Endometrium (tissue), 2 donors: ENCODE measurements at regions not wholly inside any gene's neighbourhood (a gene's known extent, or its start where the extent isn't known, plus 50 kb on each side); places are given as distances from the start of the nearest gene placed in this dataset.

Experiments used
- FAIRE-seq: peaks from 2 replicates; lab custom pipeline; 2012; peaks lifted over from hg19 to GRCh38; lab: Jason Lieb, UNC
- donor health status: control.
- donor health status: control.

GRCh38 chr18:39991696-39992265 is 1963.3 kb upstream of the PIK3C3 start:
- FAIRE-seq = no peak

GRCh38 chr18:39990540-39990939 is 1964.5 kb upstream of the PIK3C3 start:
- FAIRE-seq = no peak

GRCh38 chr18:39976771-39977170 is 1978.3 kb upstream of the PIK3C3 start:
- no peak for FAIRE-seq

GRCh38 chr18:39972521-39972920 is 1982.5 kb upstream of the PIK3C3 start:
- no peak for FAIRE-seq

- no peak for FAIRE-seq
Observed at GRCh38 chr18:39969803-39970494, 1985.1 kb upstream of the PIK3C3 start.

GRCh38 chr18:39966275-39966674 is 1988.8 kb upstream of the PIK3C3 start:
- no peak for FAIRE-seq

- FAIRE-seq = no peak
Observed at GRCh38 chr18:39962546-39962945, 1992.5 kb upstream of the PIK3C3 start.

GRCh38 chr18:39960550-39960949 is 1994.5 kb upstream of the PIK3C3 start:
- no peak for FAIRE-seq

GRCh38 chr18:39959839-39960238 is 1995.2 kb upstream of the PIK3C3 start:
- no peak for FAIRE-seq

GRCh38 chr18:39958876-39959275 is 1996.2 kb upstream of the PIK3C3 start:
- no peak for FAIRE-seq

- FAIRE-seq = no peak
Observed at GRCh38 chr18:39952816-39953215, 2002.2 kb upstream of the PIK3C3 start.

- no peak for FAIRE-seq
Observed at GRCh38 chr18:39951142-39951720, 2003.8 kb upstream of the PIK3C3 start.

- no peak for FAIRE-seq
Observed at GRCh38 chr18:39946623-39947061, 2008.4 kb upstream of the PIK3C3 start.

- FAIRE-seq = no peak
Observed at GRCh38 chr18:39945076-39945475, 2010.0 kb upstream of the PIK3C3 start.

GRCh38 chr18:39942702-39943101 is 2012.3 kb upstream of the PIK3C3 start:
- no peak for FAIRE-seq

GRCh38 chr18:39938676-39939608 is 2016.1 kb upstream of the PIK3C3 start:
- no peak for FAIRE-seq

GRCh38 chr18:39935598-39935997 is 2019.4 kb upstream of the PIK3C3 start:
- no peak for FAIRE-seq

- FAIRE-seq = no peak
Observed at GRCh38 chr18:39918847-39919246, 2036.2 kb upstream of the PIK3C3 start.

- no peak for FAIRE-seq
Observed at GRCh38 chr18:39913672-39914366, 2041.2 kb upstream of the PIK3C3 start.

- no peak for FAIRE-seq
Observed at GRCh38 chr18:39911716-39912115, 2043.3 kb upstream of the PIK3C3 start.

- FAIRE-seq = no peak
Observed at GRCh38 chr18:39909706-39910105, 2045.3 kb upstream of the PIK3C3 start.

GRCh38 chr18:39886136-39886535 is 2068.9 kb upstream of the PIK3C3 start:
- no peak for FAIRE-seq
